WI38 (cell line): ENCODE measurements at regions not wholly inside any gene's neighbourhood (a gene's known extent, or its start where the extent isn't known, plus 50 kb on each side); places are given as distances from the start of the nearest gene placed in this dataset.

Experiments
- H3K4me3 ChIP-seq: 2 replicates; pipeline ENCODE4 v1.5.1; 2011; ENCODE audit warnings: low read depth, mild to moderate bottlenecking, control low read depth, low read length
- CTCF ChIP-seq: IDR thresholded peaks from 2 replicates; pipeline ENCODE4 v1.5.1; 2012; ENCODE audit warnings: low read depth, mild to moderate bottlenecking, control low read depth, low read length

- TF ChIP-seq CTCF: no peak
Observed at GRCh38 chr5:119795768-119796167, 166.4 kb downstream of the FAM170A start.

GRCh38 chr5:119801570-119801969 is 172.2 kb downstream of the FAM170A start:
- no peak for TF ChIP-seq CTCF
- no peak overlapping the region for H3K4me3 ChIP-seq

More at GRCh38 chr5:119795768-119796167, 166.4 kb downstream of the FAM170A start:
- no peak overlapping the region for H3K4me3 ChIP-seq

GRCh38 chr5:119808024-119808423 is 178.7 kb downstream of the FAM170A start:
- no peak for TF ChIP-seq CTCF
- no peak overlapping the region for H3K4me3 ChIP-seq

GRCh38 chr5:119808474-119808873 is 179.1 kb downstream of the FAM170A start:
- TF ChIP-seq CTCF: no peak

GRCh38 chr5:119810217-119810616 is 180.9 kb downstream of the FAM170A start:
- no peak for TF ChIP-seq CTCF
- no peak overlapping the region for H3K4me3 ChIP-seq

More at GRCh38 chr5:119808474-119808873, 179.1 kb downstream of the FAM170A start:
- no peak overlapping the region for H3K4me3 ChIP-seq

GRCh38 chr5:119811458-119811857 is 182.1 kb downstream of the FAM170A start:
- TF ChIP-seq CTCF: no peak
- H3K4me3 ChIP-seq: no peak overlapping the region

- no peak for TF ChIP-seq CTCF
- H3K4me3 ChIP-seq: no peak overlapping the region
Observed at GRCh38 chr5:119814655-119815054, 185.3 kb downstream of the FAM170A start.
